ENCODE measurements at regions not wholly inside any gene's neighbourhood (a gene's known extent, or its start where the extent isn't known, plus 50 kb on each side); places are given as distances from the start of the nearest gene placed in this dataset.
"Not testable (repeated sequence)": the region's sequence is repeated elsewhere in the genome, so short reads cannot be mapped to it uniquely, and the experiment has no call there.

GRCh38 chr5:98173334-98173733, 600.1 kb upstream of the RGMB start:
- Mint-ChIP-seq H3K27ac (ENCODE audit: unreplicated experiment) (no peak overlapping the region), H3K4me3 (ENCODE audit: unreplicated experiment) (no peak overlapping the region), H3K27me3 (ENCODE audit: unreplicated experiment) (no peaks in the 10 kb centered on the region), H3K4me1 (ENCODE audit: unreplicated experiment) (no peaks in the 10 kb centered on the region), H3K36me3 (ENCODE audit: unreplicated experiment) (no peaks in the 10 kb centered on the region), H3K9me3 (ENCODE audit: unreplicated experiment) (no peaks in the 10 kb centered on the region)
- no peak for DNase-seq (ENCODE audit: extremely low spot score, unreplicated experiment)
- TF ChIP-seq CTCF (IDR thresholded peaks at IDR 0.05), result no peak

- no peak overlapping the region for H3K27ac Mint-ChIP-seq (ENCODE audit: unreplicated experiment)
- H3K4me1 Mint-ChIP-seq (ENCODE audit: unreplicated experiment), result no peaks in the 10 kb centered on the region
- no peaks in the 10 kb centered on the region for H3K36me3 Mint-ChIP-seq (ENCODE audit: unreplicated experiment)
- H3K27me3 Mint-ChIP-seq (ENCODE audit: unreplicated experiment), result no peaks in the 10 kb centered on the region
- H3K4me3 Mint-ChIP-seq (ENCODE audit: unreplicated experiment), result no peak overlapping the region
- H3K9me3 Mint-ChIP-seq (ENCODE audit: unreplicated experiment), result no peaks in the 10 kb centered on the region
- DNase-seq (ENCODE audit: extremely low spot score, unreplicated experiment), result no peak
- TF ChIP-seq CTCF (IDR thresholded peaks at IDR 0.05), result no peak
These were observed 598.0 kb upstream of the RGMB start for GRCh38 chr5:98175474-98175873.

GRCh38 chr5:98179791-98180755, 593.4 kb upstream of the RGMB start:
- TF ChIP-seq CTCF (IDR thresholded peaks at IDR 0.05), result no peak
- Mint-ChIP-seq H3K4me1 (ENCODE audit: unreplicated experiment) (no peaks in the 10 kb centered on the region), H3K4me3 (ENCODE audit: unreplicated experiment) (no peak overlapping the region), H3K27ac (ENCODE audit: unreplicated experiment) (no peak overlapping the region), H3K9me3 (ENCODE audit: unreplicated experiment) (peaks cover 30% of the 10 kb centered on the region), H3K36me3 (ENCODE audit: unreplicated experiment) (peaks cover 6% of the 10 kb centered on the region), H3K27me3 (ENCODE audit: unreplicated experiment) (no peaks in the 10 kb centered on the region)
- DNase-seq (ENCODE audit: extremely low spot score, unreplicated experiment), result no peak

- peaks cover 33% of the 10 kb centered on the region for H3K9me3 Mint-ChIP-seq (ENCODE audit: unreplicated experiment)
- no peaks in the 10 kb centered on the region for H3K4me1 Mint-ChIP-seq (ENCODE audit: unreplicated experiment)
- no peaks in the 10 kb centered on the region for H3K27me3 Mint-ChIP-seq (ENCODE audit: unreplicated experiment)
- H3K36me3 Mint-ChIP-seq (ENCODE audit: unreplicated experiment), result peaks cover 6% of the 10 kb centered on the region
- DNase-seq (ENCODE audit: extremely low spot score, unreplicated experiment), result no peak
- no peak overlapping the region for H3K27ac Mint-ChIP-seq (ENCODE audit: unreplicated experiment)
- H3K4me3 Mint-ChIP-seq (ENCODE audit: unreplicated experiment), result no peak overlapping the region
- no peak for TF ChIP-seq CTCF (IDR thresholded peaks at IDR 0.05)
These were observed 587.3 kb upstream of the RGMB start for GRCh38 chr5:98186128-98186527.

GRCh38 chr5:98187945-98188344, 585.5 kb upstream of the RGMB start:
- H3K27ac Mint-ChIP-seq (ENCODE audit: unreplicated experiment), result no peak overlapping the region
- no peak overlapping the region for H3K4me3 Mint-ChIP-seq (ENCODE audit: unreplicated experiment)
- DNase-seq (ENCODE audit: extremely low spot score, unreplicated experiment), result no peak
- no peaks in the 10 kb centered on the region for H3K4me1 Mint-ChIP-seq (ENCODE audit: unreplicated experiment)
- no peak for TF ChIP-seq CTCF (IDR thresholded peaks at IDR 0.05)
- peaks cover 3% of the 10 kb centered on the region for H3K36me3 Mint-ChIP-seq (ENCODE audit: unreplicated experiment)
- H3K9me3 Mint-ChIP-seq (ENCODE audit: unreplicated experiment), result peaks cover 19% of the 10 kb centered on the region
- H3K27me3 Mint-ChIP-seq (ENCODE audit: unreplicated experiment), result no peaks in the 10 kb centered on the region

GRCh38 chr5:98190344-98190743, 583.1 kb upstream of the RGMB start:
- H3K4me1 Mint-ChIP-seq (ENCODE audit: unreplicated experiment); H3K9me3 Mint-ChIP-seq (ENCODE audit: unreplicated experiment): not testable (repeated sequence)

More at GRCh38 chr5:98190344-98190743, 583.1 kb upstream of the RGMB start:
- not testable (repeated sequence) for H3K27ac Mint-ChIP-seq (ENCODE audit: unreplicated experiment); H3K4me3 Mint-ChIP-seq (ENCODE audit: unreplicated experiment); H3K27me3 Mint-ChIP-seq (ENCODE audit: unreplicated experiment); DNase-seq (ENCODE audit: extremely low spot score, unreplicated experiment); H3K36me3 Mint-ChIP-seq (ENCODE audit: unreplicated experiment)

All from osteocyte (in vitro differentiated cells).